ENCODE measurements at regions not wholly inside any gene's neighbourhood (a gene's known extent, or its start where the extent isn't known, plus 50 kb on each side); places are given as distances from the start of the nearest gene placed in this dataset.
A peak's percentile ranks its signal among the peaks of the same experiment; 100 is the strongest.

DNA sequence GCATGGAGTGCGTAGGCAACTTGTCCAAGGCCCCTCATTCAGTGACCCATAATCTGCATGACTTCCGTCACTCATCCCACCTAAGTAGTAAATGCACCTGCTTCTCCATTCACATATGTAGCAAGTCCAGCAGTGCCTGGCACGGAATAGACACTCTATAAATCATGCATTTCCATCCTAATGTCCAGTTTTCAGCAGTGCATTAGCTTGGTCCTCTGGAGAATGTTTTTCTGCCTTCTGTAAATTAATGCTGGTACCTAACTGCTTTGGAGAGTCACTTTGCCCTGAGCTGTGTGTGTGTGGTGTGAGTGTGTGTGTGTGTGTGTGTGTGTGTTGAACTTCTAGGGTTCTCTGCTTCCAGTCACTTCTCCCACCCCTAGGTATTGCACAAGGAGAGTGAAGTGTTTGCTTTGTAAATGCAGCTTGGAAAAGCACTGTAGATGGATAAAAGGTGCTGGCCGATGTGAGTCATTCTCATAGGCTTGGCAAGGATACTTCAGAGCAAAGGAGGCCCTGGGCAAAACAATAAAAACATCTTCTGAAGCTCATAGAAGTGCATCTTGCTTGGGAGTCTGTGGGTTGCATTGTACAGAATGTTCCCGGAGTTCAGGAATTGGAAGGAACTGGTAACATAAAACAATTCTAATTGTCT, 181.8 kb downstream of the KATNAL1 start:
- DNase-seq = peak; percentile 16

DNA sequence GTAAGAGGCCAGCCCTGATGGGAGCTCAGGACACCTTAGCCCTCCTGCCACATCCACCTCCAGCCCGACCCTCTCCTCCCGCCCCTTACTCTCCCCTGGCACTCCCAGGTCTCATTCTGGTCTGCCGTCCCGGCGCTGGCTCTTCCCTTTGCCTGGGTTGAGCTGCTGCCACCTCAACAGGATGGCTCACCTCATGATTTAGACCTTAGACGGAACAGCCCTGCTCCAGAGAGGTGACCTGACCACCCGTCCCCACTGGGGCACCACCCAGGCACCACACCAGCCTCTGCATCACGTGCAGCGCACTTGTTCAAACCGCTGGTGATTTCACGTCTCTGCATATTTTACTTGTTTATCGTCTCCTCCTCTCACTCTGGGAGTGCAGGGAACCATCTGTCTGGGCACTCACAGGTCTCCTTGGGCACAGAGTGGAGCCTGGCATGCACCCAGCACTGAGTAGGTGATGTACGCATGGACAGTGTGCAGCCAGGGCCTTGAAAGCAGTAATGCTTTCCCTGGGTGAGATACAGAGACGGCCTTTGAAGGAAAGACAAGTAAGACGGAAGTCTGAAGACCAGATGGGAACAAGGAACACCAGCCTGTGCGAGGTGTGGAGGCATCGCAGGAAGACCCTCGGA, 183.1 kb downstream of the KATNAL1 start:
- DNase-seq = no peak

DNA sequence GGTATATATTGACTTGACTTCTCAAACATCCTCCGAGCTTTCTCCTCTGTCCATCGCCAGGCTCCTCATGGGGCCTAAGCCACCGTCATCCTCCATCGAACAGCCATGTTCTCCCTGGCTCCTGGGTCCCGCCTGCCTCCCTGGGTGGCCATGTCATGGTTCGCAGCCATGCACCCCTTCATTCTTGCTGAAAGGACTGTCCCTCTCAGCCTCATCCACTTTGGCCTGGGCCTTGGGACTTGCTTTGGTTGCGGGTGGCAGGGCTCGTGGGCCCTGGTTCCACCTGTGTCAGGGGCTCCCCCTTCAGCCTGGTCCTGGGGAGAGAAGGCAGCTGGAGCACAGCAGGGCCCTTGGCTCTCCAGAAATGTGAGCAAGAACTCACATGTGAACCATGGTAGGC, 183.8 kb downstream of the KATNAL1 start:
- DNase-seq = no peak

DNA sequence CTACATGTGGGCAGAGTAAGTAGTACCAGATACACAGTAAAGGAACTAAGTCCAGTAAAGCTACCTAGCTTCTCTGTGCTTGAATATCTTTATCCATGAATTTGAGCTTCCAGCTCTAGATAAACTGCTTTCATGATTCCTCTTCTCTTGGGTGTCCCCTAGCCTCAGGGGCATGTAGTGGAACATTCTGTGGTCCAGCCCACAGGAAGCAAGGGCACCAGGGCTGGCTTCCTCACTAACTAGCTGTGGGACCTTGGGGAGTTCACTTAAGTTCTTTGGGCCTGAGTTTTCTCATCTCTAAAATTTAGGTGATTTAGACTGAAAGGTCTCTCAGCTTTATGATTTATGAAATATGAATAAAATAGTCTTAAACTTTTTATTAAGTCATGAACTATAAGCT, 185.7 kb downstream of the KATNAL1 start:
- no peak for DNase-seq

DNA sequence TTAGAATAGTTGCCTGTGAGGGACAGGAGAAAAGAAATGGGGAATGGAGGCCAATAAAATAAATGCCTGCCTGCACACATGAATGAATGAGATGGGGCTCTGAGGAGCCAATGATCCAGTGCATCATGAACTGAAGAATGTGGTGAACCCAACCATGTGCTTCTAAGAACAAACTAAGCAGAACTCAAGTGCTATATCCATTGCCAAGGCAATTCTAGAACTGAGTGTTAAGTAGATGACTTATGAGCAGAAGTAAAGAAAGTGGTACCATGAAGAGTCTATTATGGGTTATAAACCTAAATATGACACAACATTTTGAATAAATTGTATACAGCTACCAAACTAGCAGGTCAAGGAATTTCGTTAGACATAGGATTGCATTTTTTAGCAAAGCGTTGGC, 186.1 kb downstream of the KATNAL1 start:
- no peak for DNase-seq

DNA sequence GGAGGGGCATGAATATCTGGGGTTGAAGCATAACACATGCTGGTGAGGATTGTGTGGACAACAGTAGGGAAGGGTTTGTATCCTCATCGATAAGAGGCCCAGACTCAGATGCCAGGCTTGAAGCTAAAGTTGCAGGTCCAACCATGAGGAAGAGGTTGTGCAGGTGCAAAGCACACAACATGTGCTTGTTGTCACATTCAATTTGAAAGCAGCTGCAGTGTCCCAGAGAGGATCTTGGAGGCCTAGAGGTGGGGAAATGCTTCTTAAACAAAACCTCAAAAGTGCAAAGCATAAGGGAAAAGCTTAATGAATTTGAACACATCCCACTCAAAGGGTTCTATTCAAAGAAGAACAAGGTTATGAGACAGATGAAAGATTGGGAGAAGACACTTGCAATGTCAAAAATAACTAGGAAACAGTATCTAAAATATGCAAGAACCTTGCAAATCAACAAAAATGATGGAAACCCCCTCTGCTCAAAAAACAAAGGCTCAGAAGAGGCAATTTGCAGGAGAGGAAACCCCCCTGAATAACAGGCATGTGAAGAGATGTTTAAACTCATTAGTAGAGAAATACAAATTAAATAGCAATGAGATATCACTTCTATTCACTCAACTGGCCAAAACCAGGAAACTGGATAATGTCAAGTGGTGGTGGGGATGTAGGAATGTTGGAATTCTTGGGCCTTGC, 187.1 kb downstream of the KATNAL1 start:
- DNase-seq = no peak

DNA sequence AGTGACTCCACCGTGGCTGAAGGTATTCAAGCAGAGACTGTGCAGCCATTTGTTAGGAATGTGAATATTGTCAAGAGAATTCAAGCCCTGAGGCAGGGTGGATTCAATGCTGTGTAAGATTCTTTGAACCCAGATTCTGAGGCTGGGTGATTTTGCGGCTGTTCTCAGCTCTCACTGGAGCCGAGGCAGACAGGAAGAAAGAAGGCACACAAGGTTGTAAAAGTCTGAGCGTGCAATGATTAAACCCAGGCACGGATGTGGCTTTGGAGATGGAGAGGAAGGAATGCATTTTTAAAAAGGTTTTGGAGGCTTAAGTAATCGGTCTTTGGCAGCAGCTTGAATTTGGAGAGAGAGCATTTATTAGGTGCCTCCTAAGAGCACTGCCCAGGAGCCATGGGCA, 187.9 kb downstream of the KATNAL1 start:
- no peak for DNase-seq

DNA sequence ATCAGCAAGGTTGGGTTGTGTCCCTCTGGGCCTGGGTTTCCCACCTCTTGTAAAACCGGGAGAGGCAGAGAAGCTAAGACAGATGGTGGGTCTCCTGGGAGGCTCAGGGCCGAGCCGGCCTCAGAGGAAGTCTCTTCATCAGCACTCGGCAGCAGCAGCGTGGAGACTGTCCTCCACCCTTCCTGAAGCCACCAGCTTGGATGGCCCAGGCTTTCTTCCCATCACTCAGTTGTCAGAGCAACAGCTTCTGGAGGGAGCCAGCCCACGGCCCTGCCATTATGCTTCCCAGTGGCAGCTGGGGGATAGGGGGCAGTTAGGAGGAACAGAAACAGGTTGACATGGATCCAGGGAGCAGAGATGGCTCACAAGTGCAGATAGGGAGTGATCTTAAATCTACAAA, 191.0 kb downstream of the KATNAL1 start:
- no peak for DNase-seq

DNA sequence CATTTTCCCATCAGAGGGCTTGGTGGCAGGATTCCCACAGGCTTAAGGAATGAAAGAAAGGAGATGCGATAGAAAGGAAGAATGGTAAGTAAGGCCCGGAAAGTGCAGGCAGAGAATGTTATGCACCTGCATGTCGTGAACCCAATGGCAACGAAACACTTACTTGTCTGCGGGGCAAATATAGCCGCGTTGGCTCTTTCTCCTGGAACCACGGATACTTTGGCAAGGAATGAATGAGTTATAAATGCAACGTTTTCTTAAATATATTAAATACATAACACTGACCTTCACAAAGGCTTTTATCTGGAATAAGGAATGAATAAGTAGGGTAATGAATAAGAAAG, 192.1 kb downstream of the KATNAL1 start:
- DNase-seq = no peak

DNA sequence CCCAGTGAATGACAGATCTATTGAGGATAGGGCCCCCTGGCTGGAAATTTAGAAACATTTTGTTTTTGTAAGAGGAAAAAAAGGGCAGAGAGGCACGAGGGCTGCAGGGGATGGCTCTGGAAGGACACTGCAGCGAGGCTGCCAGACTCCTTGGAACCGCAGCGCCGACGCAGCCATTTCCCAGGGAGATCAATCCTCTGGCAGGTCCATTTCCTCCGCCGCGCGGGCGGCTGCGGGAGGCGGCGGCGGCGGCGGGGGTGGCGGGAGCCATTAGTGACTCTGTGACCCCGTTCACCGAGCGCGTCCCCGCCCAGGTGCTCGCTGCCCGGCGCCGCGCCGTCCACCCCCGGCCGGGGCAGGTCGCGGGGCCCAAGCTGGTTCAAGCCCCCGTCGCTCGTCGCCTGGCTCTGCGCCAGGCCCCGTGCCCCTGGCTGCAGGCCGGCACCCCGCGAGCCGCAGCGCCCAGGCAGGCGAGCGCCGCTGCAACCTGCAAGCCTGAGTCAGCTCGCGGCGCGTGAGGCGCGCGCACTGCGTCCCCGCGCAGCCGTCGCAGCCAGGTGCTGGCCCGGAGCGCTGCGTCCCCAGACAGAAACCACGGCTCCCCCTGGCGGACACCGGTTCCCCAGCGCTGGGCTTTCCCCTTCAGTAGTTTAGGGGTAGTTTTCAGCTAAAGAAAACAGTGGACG, 192.6 kb downstream of the KATNAL1 start:
- peak; percentile 63 for DNase-seq

DNA sequence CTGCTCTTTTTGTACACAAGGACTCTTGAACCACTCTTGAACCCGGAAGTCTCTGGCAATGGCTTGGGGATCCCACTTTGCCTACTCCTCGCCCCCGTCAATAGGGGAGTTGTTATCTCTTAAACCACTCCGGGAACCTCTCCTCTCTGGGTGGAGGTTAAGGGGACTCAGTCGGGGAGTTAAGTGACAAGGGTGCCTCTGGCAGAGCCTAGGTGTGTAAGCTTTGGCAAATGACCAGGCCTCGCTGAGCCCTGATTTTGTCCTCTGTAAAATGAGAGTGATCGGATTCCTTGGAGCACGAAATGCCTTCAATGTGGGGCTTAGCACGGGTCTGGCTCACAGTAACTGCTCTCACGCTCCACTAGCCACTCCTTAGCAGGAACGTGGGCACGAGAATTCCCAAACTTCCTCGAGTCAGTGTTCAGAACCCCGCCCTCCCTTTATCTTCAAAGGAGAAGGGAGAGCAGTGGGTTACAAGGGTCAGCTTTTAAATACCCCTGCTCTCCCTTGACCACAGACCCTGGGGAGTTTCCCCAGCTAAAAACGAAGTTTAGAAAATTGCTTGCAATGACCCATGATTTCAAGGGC, 193.3 kb downstream of the KATNAL1 start:
- no peak for DNase-seq

DNA sequence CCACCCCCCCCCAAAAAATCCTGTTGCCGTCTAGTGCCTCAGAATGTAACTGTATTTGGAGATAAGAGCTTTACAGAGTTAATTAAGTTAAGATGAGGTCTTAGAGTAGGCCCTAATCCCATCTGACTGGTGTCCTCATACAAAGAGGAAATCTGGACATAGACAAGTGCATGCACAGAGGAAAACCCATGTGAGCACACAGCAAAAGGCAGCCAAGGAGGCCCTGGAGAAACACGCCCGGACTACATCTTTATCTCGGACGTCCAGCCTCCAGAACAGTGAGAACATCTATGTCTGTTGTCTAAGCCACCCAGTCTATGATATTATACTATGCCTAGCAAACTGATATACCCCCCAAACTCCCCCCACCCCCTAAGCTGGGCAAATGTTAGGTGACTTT, 193.8 kb downstream of the KATNAL1 start:
- DNase-seq = no peak

DNA sequence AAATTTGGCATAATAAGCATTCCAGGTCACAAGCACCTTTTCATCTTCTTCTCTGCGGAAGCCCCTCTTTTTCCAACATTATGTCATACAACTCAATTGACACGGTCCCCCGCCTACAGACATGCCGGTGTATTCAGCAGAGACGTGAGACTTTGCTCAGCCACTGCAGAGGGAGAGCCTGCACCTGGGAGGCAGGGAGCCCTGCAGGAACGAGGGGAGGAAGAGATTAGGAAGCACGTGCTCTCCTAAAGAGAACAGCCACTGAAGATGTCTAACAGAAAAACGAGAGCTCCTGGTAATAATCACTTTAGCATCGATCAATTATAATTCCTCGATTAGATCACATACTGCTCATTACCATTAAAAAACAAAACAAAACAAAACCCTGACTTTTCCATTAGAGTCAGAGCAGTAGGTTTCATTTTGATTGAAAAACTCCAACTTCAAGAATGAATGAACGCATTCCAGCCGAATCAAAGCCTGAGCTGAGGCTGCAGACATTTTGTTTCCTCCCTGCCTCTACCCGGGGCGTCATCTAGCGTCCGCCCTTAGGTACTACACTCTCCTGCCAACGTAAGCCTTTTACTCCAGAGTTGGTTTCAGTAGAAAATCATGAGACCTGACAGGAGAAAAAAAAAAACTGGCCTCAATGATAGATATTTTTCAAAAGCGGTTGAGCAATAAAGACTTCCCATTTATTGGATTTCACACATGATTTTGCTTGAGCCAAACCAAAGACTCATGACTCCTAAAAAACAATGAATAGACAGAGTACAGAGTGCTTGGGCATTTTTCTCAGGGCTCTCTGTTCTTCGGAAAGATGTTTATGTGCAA, 194.5 kb downstream of the KATNAL1 start:
- DNase-seq = peak; percentile 33

DNA sequence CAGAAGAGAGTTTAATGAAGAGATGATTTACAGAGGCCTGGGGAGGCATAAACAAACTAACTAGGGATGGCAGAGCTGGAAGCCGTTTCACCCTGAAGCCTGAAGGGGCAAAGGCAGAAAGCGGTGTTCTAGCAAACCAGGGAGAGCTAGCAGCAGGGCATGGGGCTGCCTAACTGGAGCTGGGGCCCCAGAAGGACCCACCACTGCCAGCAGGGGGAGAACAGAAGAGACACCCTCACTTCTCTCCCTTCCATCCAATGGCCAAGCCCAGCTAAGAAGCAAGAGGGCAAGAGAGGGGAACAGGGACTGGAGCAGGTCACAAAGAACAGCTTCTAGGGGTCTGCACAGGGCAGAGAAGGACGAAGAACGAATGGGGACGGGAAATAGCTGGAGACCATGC, 195.5 kb downstream of the KATNAL1 start:
- no peak for DNase-seq

DNA sequence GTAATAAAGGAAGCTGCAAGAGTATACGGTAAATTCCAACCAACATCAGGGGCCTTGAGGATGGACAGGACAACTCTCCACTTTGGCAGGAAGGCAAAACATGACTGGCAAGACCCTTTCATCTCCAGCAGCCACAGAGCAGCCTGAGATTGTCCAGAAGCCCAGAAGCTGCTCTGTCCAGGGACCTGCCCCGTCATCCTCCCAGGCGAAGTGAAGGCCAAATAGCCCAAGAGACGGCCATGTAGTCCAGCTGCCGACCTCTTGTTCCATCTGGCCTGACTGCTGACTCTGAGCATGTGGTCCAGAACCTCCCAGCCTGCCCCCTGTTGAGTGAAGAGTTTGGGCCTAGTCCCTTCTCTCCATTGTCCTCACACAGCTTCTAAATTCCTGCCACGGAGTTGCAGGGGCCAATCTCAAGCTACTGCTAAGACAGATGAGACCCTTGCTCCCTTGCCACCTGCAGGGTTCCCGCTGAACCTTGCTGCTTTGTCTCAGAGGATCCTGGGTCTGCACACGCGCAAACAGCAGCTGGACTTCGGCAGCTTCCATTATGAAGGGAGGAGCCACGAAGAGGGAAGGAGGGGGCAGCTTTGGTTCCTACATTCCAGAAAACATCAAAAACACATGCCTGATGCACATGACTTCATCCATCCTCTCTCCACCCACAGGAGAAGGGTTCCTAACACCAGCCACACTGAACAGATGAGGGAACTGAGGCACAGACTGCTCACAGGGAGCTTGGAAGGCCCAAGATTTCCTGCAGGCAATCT, 196.9 kb downstream of the KATNAL1 start:
- no peak for DNase-seq

DNA sequence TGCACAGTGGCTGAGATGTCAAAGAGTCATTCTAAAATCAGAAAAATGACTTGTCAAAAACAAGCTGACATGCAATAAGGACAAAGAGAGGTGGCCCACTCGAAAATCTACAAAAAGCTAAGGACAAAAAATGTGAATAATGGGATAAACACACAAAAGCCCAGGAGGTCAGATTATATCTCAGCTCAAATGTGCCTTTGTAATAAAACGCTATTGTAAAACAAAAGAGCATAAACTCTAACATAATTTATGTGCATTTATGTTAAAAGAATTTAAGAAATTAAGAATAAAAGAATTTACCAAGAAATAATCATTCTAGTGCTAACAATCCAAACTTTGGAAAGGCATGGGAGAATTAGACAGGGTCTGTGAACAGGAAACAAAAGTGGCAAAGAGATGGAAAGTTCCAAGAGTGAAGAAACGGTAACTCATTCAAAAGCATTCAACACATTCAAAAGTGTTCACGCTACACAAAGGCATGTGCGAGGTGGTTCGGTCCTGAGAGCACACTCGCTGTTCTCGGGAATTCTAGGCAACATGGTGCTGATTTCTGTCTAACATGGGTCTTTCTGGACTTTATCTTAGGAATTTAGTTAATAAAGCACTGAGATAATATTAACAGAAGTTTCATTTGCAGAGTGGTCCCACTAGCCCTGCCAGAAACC, 197.7 kb downstream of the KATNAL1 start:
- DNase-seq = no peak

DNA sequence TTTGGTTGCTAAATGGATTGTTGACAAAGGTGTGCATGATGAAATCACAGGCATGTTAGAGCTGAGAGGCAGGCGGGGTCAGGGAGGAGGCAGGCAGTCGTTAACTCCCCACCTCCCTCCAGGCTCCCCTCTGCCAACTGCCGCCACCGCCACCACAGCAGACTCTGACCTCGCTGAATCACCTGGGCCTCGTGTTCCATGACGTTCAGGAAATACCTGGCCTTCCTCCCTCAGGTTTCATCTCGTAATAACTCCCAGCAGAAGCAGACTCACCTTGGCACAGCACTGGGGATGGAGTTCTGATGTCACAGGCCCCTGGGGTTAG, 198.5 kb downstream of the KATNAL1 start:
- DNase-seq = peak; percentile 45

DNA sequence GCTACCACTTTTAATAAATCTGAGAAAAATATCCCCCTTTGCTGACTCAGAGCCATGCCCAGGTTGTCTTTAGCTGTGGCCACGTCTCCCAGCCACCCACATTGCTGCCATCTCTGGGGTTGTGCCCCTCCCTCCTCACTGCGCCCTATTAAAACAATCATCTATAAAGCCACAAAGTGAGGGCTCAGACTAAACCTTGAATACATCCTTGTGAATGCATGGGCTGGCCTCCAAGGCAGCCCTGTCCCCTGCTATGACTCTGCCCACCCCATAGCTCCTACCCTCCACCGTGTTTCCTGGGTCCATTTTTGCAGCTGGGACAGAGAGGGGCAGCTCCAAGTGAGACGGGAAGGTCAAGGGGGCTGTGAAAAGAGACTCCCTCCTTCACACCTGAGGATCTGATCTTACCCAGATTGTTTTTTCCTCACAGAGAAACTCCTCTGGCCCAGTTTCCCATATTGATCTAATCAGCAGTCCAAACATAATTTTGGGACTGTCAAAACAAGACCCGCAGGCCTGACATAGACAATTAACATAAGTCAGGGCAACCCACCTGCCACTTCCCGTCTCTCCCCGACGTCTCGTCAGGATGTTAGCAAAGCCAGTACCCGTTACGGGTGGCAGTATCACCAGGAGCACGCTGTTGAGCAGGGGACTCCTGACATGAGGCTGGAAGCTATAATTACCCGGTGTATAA, 199.0 kb downstream of the KATNAL1 start:
- no peak for DNase-seq

DNA sequence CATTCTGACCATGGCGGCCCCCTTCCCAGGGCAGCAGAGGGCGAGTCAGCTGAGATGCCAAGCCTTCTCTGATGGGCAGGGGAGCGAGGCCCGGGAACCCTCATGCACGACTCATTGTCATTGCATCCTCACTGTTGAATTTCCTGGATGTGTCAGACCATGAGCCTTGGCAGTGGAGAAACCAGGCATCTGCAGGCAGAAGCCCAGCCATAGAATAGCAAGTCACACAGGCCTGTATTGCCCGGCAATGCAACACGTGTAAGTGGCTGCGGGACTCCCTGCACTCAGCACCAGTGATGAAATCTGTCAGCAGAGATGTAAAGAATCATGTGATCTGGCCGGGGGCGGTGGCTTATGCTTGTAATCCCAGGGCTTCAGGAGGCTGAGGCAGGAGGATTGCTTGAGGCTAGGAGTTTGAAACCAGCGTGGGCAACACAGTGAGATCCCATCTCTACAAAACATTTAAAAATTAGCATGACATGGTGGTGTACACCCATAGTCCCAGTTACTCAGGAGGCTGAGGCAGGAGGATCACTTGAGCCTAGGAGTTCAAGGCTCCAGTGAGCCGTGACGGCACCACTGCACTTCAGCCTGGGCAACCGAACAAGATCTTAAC, 199.7 kb downstream of the KATNAL1 start:
- DNase-seq = no peak

DNA sequence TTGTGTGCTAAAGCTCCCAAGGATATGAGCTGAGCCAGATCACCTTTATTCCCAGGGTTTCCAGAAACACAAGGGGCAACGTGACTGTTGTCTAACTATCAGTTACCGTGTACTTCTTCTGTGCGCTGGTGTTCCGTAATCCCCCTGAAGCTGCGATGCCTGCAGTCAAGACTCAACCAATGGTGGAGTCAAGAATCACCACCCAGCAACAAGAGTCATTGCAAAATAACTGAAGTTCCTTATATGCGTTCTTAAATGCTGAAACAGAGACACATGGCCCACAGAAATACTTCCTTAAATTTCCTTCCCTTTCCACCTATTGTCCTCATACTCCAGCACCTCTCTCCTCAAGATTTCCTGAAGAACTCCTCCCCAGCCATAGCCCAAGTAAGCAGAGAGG, 200.2 kb downstream of the KATNAL1 start:
- DNase-seq = no peak
